ENCODE measurements at regions not wholly inside any gene's neighbourhood (a gene's known extent, or its start where the extent isn't known, plus 50 kb on each side); places are given as distances from the start of the nearest gene placed in this dataset.

- SMC1A ChIA-PET (ENCODE audit: uncharacterized antibody, unreplicated experiment) = interaction anchor here (0.7 kb wide), 1 partner anchor 12 kb away, joined by 3 read pairs; no protein-coding TSS in a partner anchor
- H3K4me1 ChIP-seq (ENCODE audit: control insufficient read depth, insufficient read depth, low read length) = no peaks in the 10 kb centered on the region
- ATAC-seq (no peak), DNase-seq (ENCODE audit: low read depth, low spot score) (no peak), FAIRE-seq (no peak)
- intact Hi-C loops (cut with micrococcal nuclease; ENCODE audit: unreplicated experiment) = no loop called here
- no TSS peak for BruUV-seq (replicated peaks)
- no peak for TF ChIP-seq ESRRA (IDR thresholded peaks at IDR 0.05; ENCODE audit: low read length)
- no peak for TF ChIP-seq CBFB (IDR thresholded peaks at IDR 0.05; ENCODE audit: low read depth)
- no peak for TF ChIP-seq RCOR1 (conservative IDR thresholded peaks at IDR 0.05; ENCODE audit: low read depth, low read length)
- no peak for TF ChIP-seq KDM1A (IDR thresholded peaks at IDR 0.05; ENCODE audit: borderline replicate concordance)
- no peak for TF ChIP-seq ELK1 (IDR thresholded peaks at IDR 0.05; ENCODE audit: low read depth, low read length)
- RAD21 ChIA-PET (ENCODE audit: unreplicated experiment) = no interaction called here
- H2AFZ ChIP-seq (ENCODE audit: control insufficient read depth, low read depth, low read length) = no peak overlapping the region
- H3K4me2 ChIP-seq (ENCODE audit: control insufficient read depth, insufficient read depth) = no peak overlapping the region
- H3K36me3 ChIP-seq (ENCODE audit: control insufficient read depth in 2 of 2, insufficient read depth in 2 of 2, low read length in 1 of 2) = no peaks in the 10 kb centered on the region
- H3K4me3 ChIP-seq = no peak overlapping the region
- no peaks in the 10 kb centered on the region for H3K27me3 ChIP-seq (replicated peaks in 1 of 2; ENCODE audit: control insufficient read depth in 2 of 2, insufficient read depth in 2 of 2, low read length in 1 of 2)
- in situ Hi-C loops (cut with MboI) = no loop called here
- POLR2A ChIA-PET = no interaction called here
- CTCF ChIA-PET = no interaction called here
- no peaks in the 10 kb centered on the region for H3K79me2 ChIP-seq (ENCODE audit: control insufficient read depth, insufficient read depth, low read length)
- H3K9me3 ChIP-seq (replicated peaks; ENCODE audit: control insufficient read depth, insufficient read depth, low read length) = no peaks in the 10 kb centered on the region
- no peak overlapping the region for H3K9ac ChIP-seq (ENCODE audit: control insufficient read depth, insufficient read depth, low read length)
- no peaks in the 10 kb centered on the region for H4K20me1 ChIP-seq (ENCODE audit: control insufficient read depth, insufficient read depth)
- WGBS (ENCODE audit: insufficient coverage, insufficient replicate concordance, low lambda C conversion rate, missing lambda C conversion rate) = 0% methylated on average over 2 of the region's 2 CpGs
- H3K27ac ChIP-seq (ENCODE audit: control insufficient read depth, insufficient read depth) = no peak overlapping the region
Observed at GRCh38 chr2:81747481-81748070, 1443.0 kb upstream of the LRRTM1 start.

GRCh38 chr2:81739966-81740365 lies 1435.4 kb upstream of the LRRTM1 start:
- RAD21 ChIA-PET (ENCODE audit: unreplicated experiment) = no interaction called here
- POLR2A ChIA-PET = no interaction called here
- BruUV-seq (replicated peaks) = no TSS peak

More at GRCh38 chr2:81739966-81740365, 1435.4 kb upstream of the LRRTM1 start:
- no peaks in the 10 kb centered on the region for H3K27me3 ChIP-seq (replicated peaks in 1 of 2; ENCODE audit: control insufficient read depth in 2 of 2, insufficient read depth in 2 of 2, low read length in 1 of 2)
- TF ChIP-seq ASH2L (IDR thresholded peaks at IDR 0.05; ENCODE audit: borderline replicate concordance, low read depth) = no peak
- TF ChIP-seq CBX3 (IDR thresholded peaks at IDR 0.05; ENCODE audit: borderline replicate concordance, low read depth) = no peak
- no peak for TF ChIP-seq HCFC1 (IDR thresholded peaks at IDR 0.05; ENCODE audit: low read length)
- TF ChIP-seq EZH2 (IDR thresholded peaks at IDR 0.05; ENCODE audit: borderline replicate concordance, control insufficient read depth, low read depth, low read length) = no peak
- TF ChIP-seq RAD21 (IDR thresholded peaks at IDR 0.05; ENCODE audit: insufficient read depth, low read depth, low read length) = no peak
- no peak for TF ChIP-seq PKNOX1 (IDR thresholded peaks at IDR 0.05)
- no peak for TF ChIP-seq SP1 (IDR thresholded peaks at IDR 0.05; ENCODE audit: low read depth, low read length)
- CTCF ChIA-PET = no interaction called here
- no peaks in the 10 kb centered on the region for H3K9me3 ChIP-seq (replicated peaks; ENCODE audit: control insufficient read depth, insufficient read depth, low read length)
- H3K79me2 ChIP-seq (ENCODE audit: control insufficient read depth, insufficient read depth, low read length) = no peaks in the 10 kb centered on the region
- no peak overlapping the region for H2AFZ ChIP-seq (ENCODE audit: control insufficient read depth, low read depth, low read length)
- no peak overlapping the region for H3K9ac ChIP-seq (ENCODE audit: control insufficient read depth, insufficient read depth, low read length)
- FAIRE-seq (no peak), DNase-seq (ENCODE audit: low read depth, low spot score) (no peak), ATAC-seq (no peak)
- no peak overlapping the region for H3K4me2 ChIP-seq (ENCODE audit: control insufficient read depth, insufficient read depth)
- H3K4me1 ChIP-seq (ENCODE audit: control insufficient read depth, insufficient read depth, low read length) = no peaks in the 10 kb centered on the region
- SMC1A ChIA-PET (ENCODE audit: uncharacterized antibody, unreplicated experiment) = no interaction called here
- WGBS (ENCODE audit: insufficient coverage, insufficient replicate concordance, low lambda C conversion rate, missing lambda C conversion rate) = 38% methylated on average over 6 of the region's 6 CpGs
- H3K27ac ChIP-seq (ENCODE audit: control insufficient read depth, insufficient read depth) = no peak overlapping the region
- no peaks in the 10 kb centered on the region for H4K20me1 ChIP-seq (ENCODE audit: control insufficient read depth, insufficient read depth)
- intact Hi-C loops (cut with micrococcal nuclease; ENCODE audit: unreplicated experiment) (no loop called here), in situ Hi-C loops (cut with MboI) (no loop called here)
- H3K4me3 ChIP-seq = no peak overlapping the region
- H3K36me3 ChIP-seq (ENCODE audit: control insufficient read depth in 2 of 2, insufficient read depth in 2 of 2, low read length in 1 of 2) = no peaks in the 10 kb centered on the region
